G401 (cell line): ENCODE measurements at regions not wholly inside any gene's neighbourhood (a gene's known extent, or its start where the extent isn't known, plus 50 kb on each side); places are given as distances from the start of the nearest gene placed in this dataset.

Source experiments
- DNase-seq: peaks from one replicate; pipeline ENCODE4 v3.0.0-alpha.2; 2015; ENCODE audit warnings: low spot score
- in situ Hi-C: cut with HindIII; loops from 2 replicates; pipeline ENCODE4 v1.10.0; 2016; ENCODE audit warnings: low sequenced_read_pairs, mixed read lengths

DNA sequence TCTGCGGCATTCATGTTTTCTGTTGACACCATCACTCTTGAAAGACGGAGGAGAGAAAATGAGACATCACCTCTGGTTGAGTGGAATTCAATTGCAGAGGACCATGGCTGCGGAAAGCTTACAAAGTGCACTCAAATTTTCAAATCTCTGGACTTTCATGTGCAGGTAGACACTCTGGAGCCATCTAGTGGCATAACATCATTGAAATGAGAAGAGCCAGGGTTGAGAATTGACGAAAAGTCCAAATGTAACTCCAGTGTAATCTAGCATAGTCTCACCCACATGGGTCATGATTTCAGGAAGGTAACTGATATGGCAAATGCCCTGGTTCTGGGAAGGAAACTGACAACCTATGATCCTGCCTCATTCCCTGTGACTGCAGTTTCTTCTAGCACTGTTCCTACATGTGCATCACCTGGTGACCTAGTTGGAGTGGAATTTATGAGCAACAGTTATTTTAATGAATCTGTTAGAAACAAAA, 687.8 kb downstream of the KCNA4 start:
- peak; percentile 40 for DNase-seq
- in situ Hi-C loops, result no loop called here

DNA sequence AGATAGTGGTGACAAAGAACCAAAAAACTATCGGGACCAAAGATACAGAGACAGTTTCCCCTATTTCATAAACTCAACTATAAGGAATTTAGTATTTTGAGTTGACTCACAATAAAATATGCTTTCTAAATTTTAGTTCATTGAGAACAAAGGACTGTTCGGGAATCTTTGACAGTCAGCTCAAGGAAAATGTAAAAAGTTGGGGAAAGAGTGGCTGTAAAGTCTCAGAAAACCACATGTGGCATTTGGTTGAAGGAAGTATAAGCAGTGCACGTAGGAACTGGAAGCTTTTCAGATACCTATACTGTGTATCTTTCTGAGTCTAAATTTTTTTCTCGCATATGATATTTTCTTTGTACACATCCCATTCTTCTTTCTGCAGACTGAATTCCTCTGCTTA, 688.9 kb downstream of the KCNA4 start:
- in situ Hi-C loops, result no loop called here
- no peak for DNase-seq

- DNase-seq, result no peak
- in situ Hi-C loops, result no loop called here
Measured at GRCh38 chr11:29326757-29327156, 690.1 kb downstream of the KCNA4 start.

DNA sequence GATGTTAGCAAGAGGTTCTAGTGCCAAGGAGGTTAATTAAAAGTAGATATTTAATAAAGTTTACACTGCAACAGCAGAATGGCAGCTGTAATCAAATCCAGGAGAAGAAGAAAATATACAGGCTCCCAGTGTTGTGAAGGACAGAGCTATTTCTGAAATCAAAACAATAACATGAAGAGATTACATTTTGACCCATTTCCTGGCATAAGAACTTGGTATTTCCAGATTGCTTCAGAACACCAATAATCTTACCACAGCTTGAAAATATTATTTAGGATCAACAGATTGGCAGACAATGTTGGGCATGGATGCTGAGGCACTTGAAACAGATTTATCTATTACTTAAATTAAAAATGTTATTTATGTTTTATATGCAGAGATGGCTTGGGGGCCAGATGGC, 692.5 kb downstream of the KCNA4 start:
- in situ Hi-C loops, result no loop called here
- DNase-seq, result no peak

DNA sequence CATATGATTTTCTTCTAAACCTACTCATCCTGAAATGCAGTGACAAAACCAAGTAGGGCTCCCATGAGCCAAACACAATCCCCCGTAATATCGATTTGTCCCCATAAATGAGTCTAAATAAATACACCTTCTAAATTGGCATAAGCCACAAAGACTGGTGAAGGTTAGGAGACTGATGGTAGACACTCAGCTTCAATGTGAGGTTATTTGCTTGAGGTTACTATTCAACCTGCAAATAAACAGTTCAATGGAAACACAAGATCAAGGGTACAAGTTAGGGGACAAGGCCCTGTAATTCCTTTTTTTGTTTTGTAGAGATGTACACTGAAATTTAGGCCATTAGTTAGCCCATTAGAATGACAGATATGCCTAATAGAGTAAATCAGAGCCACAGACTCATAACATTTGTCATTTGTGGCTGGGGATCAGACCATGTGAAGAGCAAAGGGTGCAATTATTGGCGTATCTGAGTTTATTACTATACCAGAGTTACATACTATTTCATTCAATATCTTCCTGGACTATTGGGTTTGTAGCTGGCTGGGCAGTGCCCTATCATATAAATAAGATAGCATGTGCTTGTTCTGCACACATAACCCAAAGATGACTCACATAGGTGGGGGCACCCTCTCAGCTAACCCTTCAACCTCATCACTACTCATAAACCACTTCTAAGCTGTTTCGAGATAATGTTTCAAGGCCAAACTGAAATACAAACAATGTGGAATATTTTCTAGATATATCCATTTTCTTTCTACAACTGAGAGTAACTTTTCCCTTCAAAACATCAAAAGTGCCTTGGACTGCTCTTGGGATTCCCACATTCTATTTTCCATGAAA, 695.3 kb downstream of the KCNA4 start:
- in situ Hi-C loops, result no loop called here
- DNase-seq, result no peak

GRCh38 chr11:29320196-29320595, 696.6 kb downstream of the KCNA4 start:
- in situ Hi-C loops, result no loop called here
- DNase-seq, result no peak

GRCh38 chr11:29319210-29319609, 697.6 kb downstream of the KCNA4 start:
- DNase-seq, result no peak
- in situ Hi-C loops, result no loop called here

- in situ Hi-C loops, result no loop called here
- no peak for DNase-seq
Measured at GRCh38 chr11:29318134-29318845, 698.5 kb downstream of the KCNA4 start.

GRCh38 chr11:29317694-29318093, 699.1 kb downstream of the KCNA4 start:
- in situ Hi-C loops, result no loop called here
- no peak for DNase-seq

DNA sequence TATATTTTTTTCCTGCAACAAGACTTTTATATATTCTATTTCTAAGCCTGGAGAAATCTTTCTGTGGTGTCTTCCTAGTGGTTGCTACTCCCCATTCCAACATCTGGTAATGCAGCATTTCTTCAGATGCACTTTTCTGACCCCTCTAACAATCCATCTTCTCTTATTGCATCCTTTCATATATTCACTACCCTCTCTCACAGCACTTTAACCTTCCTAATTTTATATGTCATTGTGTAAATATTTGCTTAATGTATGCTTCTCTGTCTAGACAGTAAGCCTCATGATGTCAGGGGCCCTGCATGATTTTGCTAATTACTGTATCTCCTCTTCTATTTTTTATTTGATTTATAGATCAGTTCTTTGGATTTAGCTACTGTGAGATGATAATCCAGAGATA, 701.6 kb downstream of the KCNA4 start:
- in situ Hi-C loops, result no loop called here
- DNase-seq, result no peak

DNA sequence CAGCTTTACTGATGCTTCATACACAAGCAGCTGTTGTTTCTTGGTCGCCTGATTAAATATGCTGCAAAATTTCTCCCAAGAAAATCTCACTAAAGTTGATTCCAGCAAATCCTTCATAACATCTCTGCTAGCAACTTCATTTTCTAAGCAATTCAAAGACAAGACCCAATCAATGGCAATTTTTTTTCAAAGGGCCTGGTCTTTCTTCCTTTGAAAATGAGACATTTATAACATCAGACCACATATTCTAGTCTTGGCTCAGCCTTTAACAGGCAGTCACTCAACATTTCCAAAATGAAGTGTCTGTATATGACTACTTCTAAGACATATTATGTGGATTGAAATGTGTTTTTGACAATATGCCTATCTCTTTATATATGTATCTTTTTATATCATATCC, 702.6 kb downstream of the KCNA4 start:
- no peak for DNase-seq
- in situ Hi-C loops, result no loop called here

GRCh38 chr11:29312812-29313211, 704.0 kb downstream of the KCNA4 start:
- in situ Hi-C loops, result no loop called here
- no peak for DNase-seq

DNA sequence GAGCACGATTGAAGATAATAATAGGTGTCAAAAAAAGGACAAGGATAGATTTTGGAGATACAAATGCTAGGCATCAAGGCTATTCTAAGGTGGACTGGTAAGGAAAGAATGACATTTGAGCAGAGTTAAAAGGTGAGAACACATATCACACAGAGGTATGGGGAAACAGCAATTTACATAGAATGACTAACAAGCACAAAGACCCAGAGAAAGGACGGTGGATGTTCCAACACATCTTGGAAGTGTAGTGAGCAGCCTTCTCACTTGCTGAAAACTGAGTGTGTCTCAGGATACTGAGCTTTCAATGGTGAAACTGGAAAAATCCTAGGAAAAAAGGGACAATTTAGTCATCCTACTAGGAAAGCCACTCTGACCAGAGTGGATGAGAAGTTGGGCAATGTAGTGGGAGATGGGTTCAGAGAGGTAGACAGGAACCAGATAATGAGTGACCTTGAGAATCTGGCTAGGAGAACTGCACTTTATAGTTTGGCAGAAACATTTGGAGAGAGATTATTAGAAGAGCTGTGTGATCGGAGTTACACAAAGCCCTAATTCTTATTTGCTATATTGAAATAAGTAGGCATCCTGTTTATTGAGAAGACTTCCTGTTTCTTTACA, 706.0 kb downstream of the KCNA4 start:
- in situ Hi-C loops, result no loop called here

GRCh38 chr11:29309992-29310391, 706.8 kb downstream of the KCNA4 start:
- no peak for DNase-seq
- in situ Hi-C loops, result no loop called here

More for the DNA sequence above, 706.0 kb downstream of the KCNA4 start:
- no peak for DNase-seq

DNA sequence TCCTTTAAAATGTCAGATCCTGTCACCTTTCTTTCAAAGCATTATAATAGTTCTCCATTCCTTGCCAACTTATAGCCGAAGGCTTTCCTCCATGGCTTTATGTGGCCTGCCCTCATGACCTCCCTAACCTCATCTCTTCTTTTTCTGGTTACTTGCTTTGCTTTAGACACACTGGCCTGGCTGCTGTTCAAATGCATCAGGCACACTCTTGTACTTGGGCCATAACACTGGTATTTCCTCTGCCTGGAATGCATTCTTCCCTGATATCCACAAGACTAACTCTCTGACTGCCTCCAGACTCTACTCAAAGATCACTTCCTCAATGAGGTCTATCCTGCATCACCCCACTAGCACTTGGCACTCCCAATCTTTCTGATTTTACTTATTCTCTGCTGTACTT, 710.3 kb downstream of the KCNA4 start:
- in situ Hi-C loops, result no loop called here
- DNase-seq, result no peak

DNA sequence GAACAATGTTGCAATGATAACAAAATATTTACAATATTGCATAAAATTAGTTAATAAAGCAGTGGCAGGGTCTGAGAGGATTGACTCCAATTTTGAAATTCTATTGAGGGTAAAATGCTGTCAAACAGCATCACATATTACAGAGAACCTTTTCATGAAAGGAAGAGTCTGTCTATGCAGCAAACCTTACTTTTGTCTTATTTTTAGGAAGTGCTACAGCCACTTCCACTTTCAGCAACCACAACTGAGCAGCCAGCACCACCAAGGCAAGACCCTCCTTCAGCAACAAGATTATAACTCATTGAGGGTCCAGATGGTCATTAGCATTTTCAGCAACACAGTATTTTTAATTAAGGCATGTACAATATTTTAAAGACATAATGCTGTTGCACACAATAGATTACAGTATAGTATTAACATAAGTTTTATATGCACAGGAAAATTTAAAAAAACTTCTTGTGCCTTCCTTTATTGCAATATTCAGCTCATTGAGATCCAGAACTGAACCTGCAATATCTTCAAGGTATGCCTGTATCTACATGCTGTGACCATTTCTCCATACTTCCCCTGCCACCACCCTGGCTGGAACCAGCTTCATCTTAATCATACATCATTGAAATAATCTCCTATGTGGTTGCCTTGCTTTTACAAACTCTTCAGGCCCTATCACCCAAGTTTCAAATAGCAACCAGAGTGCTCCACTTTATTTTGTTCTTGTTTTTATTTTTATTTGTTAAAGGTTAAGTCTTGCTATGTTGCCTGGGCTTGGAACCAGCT, 711.2 kb downstream of the KCNA4 start:
- in situ Hi-C loops, result no loop called here
- no peak for DNase-seq

DNA sequence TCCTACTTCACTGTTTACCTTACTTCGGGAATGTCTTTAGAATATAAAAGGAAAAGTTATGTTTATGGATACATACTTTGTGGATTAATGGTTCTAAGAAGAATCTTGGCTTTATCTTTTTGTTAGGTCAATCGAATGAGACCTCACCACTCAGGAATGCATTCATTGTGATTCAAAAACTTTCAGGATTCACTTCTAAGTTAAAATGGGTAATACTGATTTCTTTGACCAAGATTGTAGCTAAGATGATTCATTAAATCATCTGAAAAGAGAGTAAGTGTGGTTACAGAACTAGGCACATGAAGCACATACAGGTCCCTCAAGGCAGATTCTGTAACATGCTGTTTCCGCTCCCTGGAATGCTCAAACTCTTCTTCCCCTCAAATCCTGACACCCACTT, 716.4 kb downstream of the KCNA4 start:
- no peak for DNase-seq
- in situ Hi-C loops, result no loop called here

DNA sequence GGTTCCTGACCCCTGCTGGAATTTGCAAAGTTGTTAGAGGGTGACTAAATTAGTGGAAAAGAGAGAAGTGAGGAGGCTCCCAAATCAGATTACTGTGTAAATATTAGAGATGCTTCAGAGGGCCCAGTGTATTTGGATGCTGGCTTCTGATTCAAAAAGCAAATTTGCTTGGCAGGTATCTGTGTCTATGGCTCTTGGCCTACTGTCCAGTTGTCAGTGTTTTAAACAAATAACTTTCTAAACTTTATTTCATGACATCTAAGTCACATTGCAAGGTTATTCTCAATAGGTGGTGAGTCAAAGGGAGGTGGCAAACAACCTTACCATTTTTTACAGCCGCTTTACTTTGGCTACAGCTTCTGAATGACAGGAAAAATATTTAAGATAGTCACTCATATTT, 720.1 kb downstream of the KCNA4 start:
- in situ Hi-C loops, result no loop called here
- no peak for DNase-seq

DNA sequence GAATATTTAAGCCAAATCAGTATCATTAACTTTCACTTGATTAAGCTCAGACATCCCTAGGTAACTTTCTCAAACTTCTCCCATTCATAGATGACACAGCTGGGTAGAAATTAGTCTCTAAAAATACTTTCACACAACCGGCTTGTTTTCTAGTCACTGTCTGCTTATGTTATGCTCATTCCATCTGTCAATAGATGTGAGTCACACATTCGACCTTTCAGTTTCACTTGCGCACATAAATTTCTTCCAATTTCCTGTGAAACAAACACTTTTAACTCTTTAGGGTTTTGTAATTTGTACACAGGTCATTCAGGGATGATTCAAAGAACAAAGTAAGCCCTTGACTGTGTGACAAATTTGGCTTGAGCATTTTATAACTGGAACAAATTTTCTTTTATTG, 723.0 kb downstream of the KCNA4 start:
- DNase-seq, result no peak
- in situ Hi-C loops, result no loop called here

- DNase-seq, result no peak
Measured at GRCh38 chr11:29282088-29282487, 734.7 kb downstream of the KCNA4 start.

More at GRCh38 chr11:29282088-29282487, 734.7 kb downstream of the KCNA4 start:
- in situ Hi-C loops, result no loop called here
